GM20431 (cell line): ENCODE measurements at regions not wholly inside any gene's neighbourhood (a gene's known extent, or its start where the extent isn't known, plus 50 kb on each side); places are given as distances from the start of the nearest gene placed in this dataset.

Source experiments
- in situ Hi-C: fragments of 300-500 bp; cut with MseI, MboI; formaldehyde crosslinking; loops from one replicate; pipeline ENCODE4 v1.15.0; 2020; ENCODE audit warnings: low sequenced_read_pairs; ENCODE audit not compliant: unreplicated experiment

GRCh38 chr2:181821049-181821448, 70.5 kb upstream of the ITPRID2 start:
- in situ Hi-C loops = no loop called here

- in situ Hi-C loops = no loop called here
These were observed 69.4 kb upstream of the ITPRID2 start for GRCh38 chr2:181822097-181822496.

- in situ Hi-C loops = no loop called here
These were observed 68.1 kb upstream of the ITPRID2 start for GRCh38 chr2:181823405-181823804.

- in situ Hi-C loops = no loop called here
These were observed 63.3 kb upstream of the ITPRID2 start for GRCh38 chr2:181828122-181828705.

GRCh38 chr2:181829230-181829629, 62.3 kb upstream of the ITPRID2 start:
- in situ Hi-C loops = no loop called here

- in situ Hi-C loops = no loop called here
These were observed 59.5 kb upstream of the ITPRID2 start for GRCh38 chr2:181832015-181832414.

GRCh38 chr2:181836583-181836982, 54.9 kb upstream of the ITPRID2 start:
- in situ Hi-C loops = no loop called here

- in situ Hi-C loops = no loop called here
These were observed 54.0 kb upstream of the ITPRID2 start for GRCh38 chr2:181837563-181837962.

- in situ Hi-C loops = no loop called here
These were observed 51.7 kb upstream of the ITPRID2 start for GRCh38 chr2:181839811-181840210.

GRCh38 chr2:181841079-181841478, 50.5 kb upstream of the ITPRID2 start:
- in situ Hi-C loops = no loop called here
